ENCODE measurements at regions not wholly inside any gene's neighbourhood (a gene's known extent, or its start where the extent isn't known, plus 50 kb on each side); places are given as distances from the start of the nearest gene placed in this dataset.

GRCh38 chr1:31127266-31127665 is 61.7 kb upstream of the PUM1 start:
- TF ChIP-seq CTCF (IDR thresholded peaks at IDR 0.05): no peak
- no peak for ATAC-seq
- Histone ChIP-seq H3K27ac (ENCODE audit: low read length) (no peak overlapping the region), H3K9me3 (ENCODE audit: control insufficient read depth, insufficient read depth, low read depth, low read length) (no peaks in the 10 kb centered on the region), H3K4me1 (ENCODE audit: control insufficient read depth, insufficient read depth, low read length) (no peaks in the 10 kb centered on the region), H3K4me3 (ENCODE audit: low read depth in 2 of 2, low read length in 2 of 2) (no peak overlapping the region), H3K27me3 (ENCODE audit: control insufficient read depth, insufficient read depth, low read length) (no peaks in the 10 kb centered on the region), H3K36me3 (ENCODE audit: control insufficient read depth, insufficient read depth, low read length) (no peaks in the 10 kb centered on the region)
- ChIA-PET POLR2A (no interaction called here), CTCF (no interaction called here)
- in situ Hi-C loops (cut with HindIII; ENCODE audit: low pct_unique_long_range_greater_than_20kb, low sequenced_read_pairs): no loop called here
- intact Hi-C loops (cut with micrococcal nuclease; ENCODE audit: unreplicated experiment): no loop called here
- BruUV-seq (replicated peaks): no TSS peak
- no peak for DNase-seq (ENCODE audit: low read depth, low spot score)

DNA sequence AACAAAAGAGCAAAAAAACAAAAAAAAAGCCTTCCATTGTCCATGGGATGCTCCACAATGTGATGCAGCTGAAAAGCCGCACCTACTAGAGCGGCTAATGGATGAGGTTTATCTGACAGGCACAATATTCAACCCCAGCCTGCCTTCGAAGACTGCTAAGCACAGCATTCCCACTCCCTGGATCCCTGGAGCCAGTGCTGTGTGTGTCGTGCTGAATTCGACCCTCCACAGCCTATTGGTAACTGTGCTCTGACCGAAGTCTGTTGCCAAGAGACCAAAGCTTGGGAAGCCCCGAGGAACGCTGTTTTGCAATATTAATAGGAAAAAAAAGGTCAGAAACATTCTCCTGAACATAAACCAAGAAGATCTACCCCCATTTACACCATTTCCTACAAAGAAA is 57.2 kb upstream of the PUM1 start:
- Histone ChIP-seq H3K9me3 (ENCODE audit: control insufficient read depth, insufficient read depth, low read depth, low read length) (no peaks in the 10 kb centered on the region), H3K27ac (ENCODE audit: low read length) (no peak overlapping the region), H3K4me3 (ENCODE audit: low read depth in 2 of 2, low read length in 2 of 2) (no peak overlapping the region), H3K27me3 (ENCODE audit: control insufficient read depth, insufficient read depth, low read length) (no peaks in the 10 kb centered on the region), H3K36me3 (ENCODE audit: control insufficient read depth, insufficient read depth, low read length) (no peaks in the 10 kb centered on the region), H3K4me1 (ENCODE audit: control insufficient read depth, insufficient read depth, low read length) (no peaks in the 10 kb centered on the region)
- ATAC-seq: no peak
- DNase-seq (ENCODE audit: low read depth, low spot score): no peak
- in situ Hi-C loops (cut with HindIII; ENCODE audit: low pct_unique_long_range_greater_than_20kb, low sequenced_read_pairs): no loop called here
- ChIA-PET CTCF (no interaction called here), POLR2A (no interaction called here)
- intact Hi-C loops (cut with micrococcal nuclease; ENCODE audit: unreplicated experiment): no loop called here
- BruUV-seq (replicated peaks): no TSS peak
- TF ChIP-seq, protein P1, sequence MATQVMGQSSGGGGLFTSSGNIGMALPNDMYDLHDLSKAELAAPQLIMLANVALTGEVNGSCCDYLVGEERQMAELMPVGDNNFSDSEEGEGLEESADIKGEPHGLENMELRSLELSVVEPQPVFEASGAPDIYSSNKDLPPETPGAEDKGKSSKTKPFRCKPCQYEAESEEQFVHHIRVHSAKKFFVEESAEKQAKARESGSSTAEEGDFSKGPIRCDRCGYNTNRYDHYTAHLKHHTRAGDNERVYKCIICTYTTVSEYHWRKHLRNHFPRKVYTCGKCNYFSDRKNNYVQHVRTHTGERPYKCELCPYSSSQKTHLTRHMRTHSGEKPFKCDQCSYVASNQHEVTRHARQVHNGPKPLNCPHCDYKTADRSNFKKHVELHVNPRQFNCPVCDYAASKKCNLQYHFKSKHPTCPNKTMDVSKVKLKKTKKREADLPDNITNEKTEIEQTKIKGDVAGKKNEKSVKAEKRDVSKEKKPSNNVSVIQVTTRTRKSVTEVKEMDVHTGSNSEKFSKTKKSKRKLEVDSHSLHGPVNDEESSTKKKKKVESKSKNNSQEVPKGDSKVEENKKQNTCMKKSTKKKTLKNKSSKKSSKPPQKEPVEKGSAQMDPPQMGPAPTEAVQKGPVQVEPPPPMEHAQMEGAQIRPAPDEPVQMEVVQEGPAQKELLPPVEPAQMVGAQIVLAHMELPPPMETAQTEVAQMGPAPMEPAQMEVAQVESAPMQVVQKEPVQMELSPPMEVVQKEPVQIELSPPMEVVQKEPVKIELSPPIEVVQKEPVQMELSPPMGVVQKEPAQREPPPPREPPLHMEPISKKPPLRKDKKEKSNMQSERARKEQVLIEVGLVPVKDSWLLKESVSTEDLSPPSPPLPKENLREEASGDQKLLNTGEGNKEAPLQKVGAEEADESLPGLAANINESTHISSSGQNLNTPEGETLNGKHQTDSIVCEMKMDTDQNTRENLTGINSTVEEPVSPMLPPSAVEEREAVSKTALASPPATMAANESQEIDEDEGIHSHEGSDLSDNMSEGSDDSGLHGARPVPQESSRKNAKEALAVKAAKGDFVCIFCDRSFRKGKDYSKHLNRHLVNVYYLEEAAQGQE (IDR thresholded peaks at IDR 0.05; ENCODE audit: insufficient read depth in 1 of 2, low read depth in 2 of 2, low read length in 1 of 2): no peak
- no peak for TF ChIP-seq CTCF (IDR thresholded peaks at IDR 0.05)
- no peak for TF ChIP-seq POLR2AphosphoS5 (IDR thresholded peaks at IDR 0.05; ENCODE audit: low read depth, low read length)
- no peak for TF ChIP-seq SIN3A (IDR thresholded peaks at IDR 0.05; ENCODE audit: borderline replicate concordance, insufficient read depth, low read depth, low read length)
- no peak for TF ChIP-seq TCF7L2 (IDR thresholded peaks at IDR 0.05; ENCODE audit: low read depth, low read length)

Data from Panc1 (cell line).